Lower leg skin (tissue), 3 donors: ENCODE measurements at regions not wholly inside any gene's neighbourhood (a gene's known extent, or its start where the extent isn't known, plus 50 kb on each side); places are given as distances from the start of the nearest gene placed in this dataset.

Experiments
- POLR2A ChIP-seq, 2 donors: fragments of 450-650 bp; IDR thresholded peaks; one replicate each; pipeline ENCODE4 v1.6.1; 2016 to 2017; ENCODE audit warnings: antibody characterized with exemption in 2 of 2, mild to moderate bottlenecking in 1 of 2, moderate library complexity in 1 of 2
- TF ChIP-seq, protein P1 (sequence below), 3 donors: fragments of 450-650 bp; IDR thresholded peaks; one replicate each; pipeline ENCODE4 v1.5.1; 2016; ENCODE audit warnings: antibody characterized with exemption in 3 of 3, mild to moderate bottlenecking in 3 of 3, moderate library complexity in 2 of 3

GRCh38 chr22:34966980-34967565 is 98.9 kb upstream of the ISX start:
- TF ChIP-seq, protein P1, sequence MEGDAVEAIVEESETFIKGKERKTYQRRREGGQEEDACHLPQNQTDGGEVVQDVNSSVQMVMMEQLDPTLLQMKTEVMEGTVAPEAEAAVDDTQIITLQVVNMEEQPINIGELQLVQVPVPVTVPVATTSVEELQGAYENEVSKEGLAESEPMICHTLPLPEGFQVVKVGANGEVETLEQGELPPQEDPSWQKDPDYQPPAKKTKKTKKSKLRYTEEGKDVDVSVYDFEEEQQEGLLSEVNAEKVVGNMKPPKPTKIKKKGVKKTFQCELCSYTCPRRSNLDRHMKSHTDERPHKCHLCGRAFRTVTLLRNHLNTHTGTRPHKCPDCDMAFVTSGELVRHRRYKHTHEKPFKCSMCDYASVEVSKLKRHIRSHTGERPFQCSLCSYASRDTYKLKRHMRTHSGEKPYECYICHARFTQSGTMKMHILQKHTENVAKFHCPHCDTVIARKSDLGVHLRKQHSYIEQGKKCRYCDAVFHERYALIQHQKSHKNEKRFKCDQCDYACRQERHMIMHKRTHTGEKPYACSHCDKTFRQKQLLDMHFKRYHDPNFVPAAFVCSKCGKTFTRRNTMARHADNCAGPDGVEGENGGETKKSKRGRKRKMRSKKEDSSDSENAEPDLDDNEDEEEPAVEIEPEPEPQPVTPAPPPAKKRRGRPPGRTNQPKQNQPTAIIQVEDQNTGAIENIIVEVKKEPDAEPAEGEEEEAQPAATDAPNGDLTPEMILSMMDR (IDR thresholded peaks at IDR 0.05), result no peak
- TF ChIP-seq POLR2A (IDR thresholded peaks at IDR 0.05), result no peak
